SK-N-SH (cell line): ENCODE measurements at regions not wholly inside any gene's neighbourhood (a gene's known extent, or its start where the extent isn't known, plus 50 kb on each side); places are given as distances from the start of the nearest gene placed in this dataset.

Experiments
- CTCF ChIA-PET: fragments of 300-600, 350-600 bp; formaldehyde crosslinking; extraction: SDS; loops from one replicate; lab custom pipeline; 2021; lab: Yijun Ruan, JAX
- POLR2A ChIA-PET: fragments of 350-600 bp; sonication (Branson Sonifier 250); formaldehyde crosslinking; extraction: SDS; loops from one replicate; lab custom pipeline; 2020; ENCODE audit warnings: antibody characterized with exemption, inconsistent platforms; lab: Yijun Ruan, JAX
- DNase-seq: peaks from one replicate; pipeline ENCODE4 v3.0.0; 2012
- H2AFZ ChIP-seq: fragments of 200-600 bp; sonication (generic); 2 replicates; pipeline ENCODE4 v1.8.1; 2016; ENCODE audit warnings: antibody characterized with exemption, mild to moderate bottlenecking, low read depth
- H3F3A ChIP-seq: fragments of 200-600 bp; sonication (generic); replicated peaks from 2 replicates; pipeline ENCODE3; 2016; ENCODE audit warnings: antibody characterized with exemption, mild to moderate bottlenecking; ENCODE audit not compliant: insufficient read depth
- H3K27ac ChIP-seq, 2 experiments: fragments of 200-500 bp in 1 of 2; fragments of 200-600 bp in 1 of 2; sonication (Bioruptor generic) in 1 of 2; sonication (generic), shearing (Covaris generic) in 1 of 2; 2 replicates each; pipeline versions ENCODE4 v1.5.1 to v1.6.1; 2014 to 2016; ENCODE audit warnings: low read depth in 2 of 2, inconsistent platforms in 1 of 2, low read length in 1 of 2, mild to moderate bottlenecking in 1 of 2, mixed read lengths in 1 of 2
- H3K27me3 ChIP-seq: fragments of 200-600 bp; sonication (generic), shearing (Covaris generic); 2 replicates; pipeline ENCODE4 v1.6.1; 2016; ENCODE audit warnings: mixed run types; ENCODE audit not compliant: insufficient read depth
- H3K36me3 ChIP-seq, 2 experiments: fragments of 200-500 bp in 1 of 2; fragments of 200-600 bp in 1 of 2; sonication (Bioruptor generic) in 1 of 2; sonication (generic) in 1 of 2; replicated peaks in 1 of 2; 2 replicates each; pipeline versions ENCODE3 to v1.5.1; 2014 to 2016; ENCODE audit warnings: low read length in 1 of 2, mild to moderate bottlenecking in 1 of 2; ENCODE audit not compliant: insufficient read depth in 2 of 2, control insufficient read depth in 1 of 2
- H3K4me1 ChIP-seq, 2 experiments: fragments of 200-500 bp in 1 of 2; fragments of 200-600 bp in 1 of 2; sonication (Bioruptor generic) in 1 of 2; sonication (generic), shearing (Covaris generic) in 1 of 2; 2 replicates each; pipeline versions ENCODE4 v1.5.1 to v1.6.1; 2014 to 2016; ENCODE audit warnings: low read depth in 1 of 2, low read length in 1 of 2, mixed run types in 1 of 2; ENCODE audit not compliant: insufficient read depth in 2 of 2, control insufficient read depth in 1 of 2
- H3K4me2 ChIP-seq: fragments of 200-600 bp; sonication (generic), shearing (Covaris generic); 2 replicates; pipeline ENCODE4 v1.6.1; 2017; ENCODE audit warnings: mixed run types
- H3K4me3 ChIP-seq, 2 experiments: fragments of 200-500 bp in 1 of 2; fragments of 200-600 bp in 1 of 2; sonication (Bioruptor generic) in 1 of 2; sonication (generic), shearing (Covaris generic) in 1 of 2; 2 replicates each; pipeline versions ENCODE4 v1.5.1 to v1.8.1; 2014 to 2016; ENCODE audit warnings: low read depth in 2 of 2, inconsistent platforms in 1 of 2, low read length in 1 of 2, mild to moderate bottlenecking in 1 of 2, mixed read lengths in 1 of 2, moderate library complexity in 1 of 2
- H3K79me2 ChIP-seq: fragments of 200-600 bp; sonication (generic); 2 replicates; pipeline ENCODE4 v1.8.1; 2017; ENCODE audit warnings: mild to moderate bottlenecking; ENCODE audit not compliant: insufficient read depth
- H3K9ac ChIP-seq: fragments of 200-600 bp; sonication (generic); 2 replicates; pipeline ENCODE4 v1.6.1; 2017; ENCODE audit warnings: mixed run types
- H3K9me2 ChIP-seq: fragments of 200-600 bp; sonication (generic); 2 replicates; pipeline ENCODE4 v1.6.1; 2017; ENCODE audit warnings: mixed run types
- H3K9me3 ChIP-seq: fragments of 200-600 bp; sonication (generic); 2 replicates; pipeline ENCODE4 v1.6.1; 2017; ENCODE audit warnings: mixed run types, mild to moderate bottlenecking, moderate library complexity
- H4K20me1 ChIP-seq: fragments of 200-600 bp; sonication (generic); 2 replicates; pipeline ENCODE4 v1.6.1; 2017; ENCODE audit warnings: mild to moderate bottlenecking, mixed run types; ENCODE audit not compliant: insufficient read depth
- CHD2 ChIP-seq: fragments of 150-350 bp; IDR thresholded peaks from 2 replicates; pipeline ENCODE4 v1.6.1; 2018; ENCODE audit warnings: low read length; ENCODE audit not compliant: partially characterized antibody
- FOSL2 ChIP-seq: IDR thresholded peaks from 2 replicates; pipeline ENCODE4 v1.4.0; 2012; ENCODE audit warnings: low read depth, mild to moderate bottlenecking, moderate library complexity, borderline replicate concordance
- FOXJ3 ChIP-seq: sonication (generic); formaldehyde crosslinking; IDR thresholded peaks from 2 replicates; pipeline ENCODE4 v1.5.1; 2020; ENCODE audit warnings: mild to moderate bottlenecking, missing genetic modification reagents
- FOXM1 ChIP-seq: IDR thresholded peaks from 2 replicates; pipeline ENCODE4 v1.4.0; 2012; ENCODE audit warnings: low read depth, mild to moderate bottlenecking
- GATA2 ChIP-seq: sonication (generic); formaldehyde crosslinking; IDR thresholded peaks from 2 replicates; pipeline ENCODE4 v1.5.0; 2020; ENCODE audit warnings: mild to moderate bottlenecking, missing genetic modification reagents
- RCOR1 ChIP-seq: fragments of 150-350 bp; IDR thresholded peaks from 2 replicates; pipeline ENCODE4 v1.6.1; 2017; ENCODE audit warnings: antibody characterized with exemption, low read length
- REST ChIP-seq: IDR thresholded peaks from 2 replicates; pipeline ENCODE4 v1.6.1; 2012; ENCODE audit warnings: mild to moderate bottlenecking, low read depth, low read length, moderate library complexity
- RFX5 ChIP-seq: IDR thresholded peaks from 2 replicates; pipeline ENCODE4 v1.6.1; 2012; ENCODE audit warnings: mild to moderate bottlenecking, improper control_type of control experiment, low read length
- TCF12 ChIP-seq: IDR thresholded peaks from 2 replicates; pipeline ENCODE4 v1.4.0; 2012
- TEAD4 ChIP-seq: IDR thresholded peaks from 2 replicates; pipeline ENCODE4 v1.4.0; 2012; ENCODE audit warnings: mild to moderate bottlenecking, borderline replicate concordance; ENCODE audit not compliant: insufficient read depth
- YY1 ChIP-seq: IDR thresholded peaks from 2 replicates; pipeline ENCODE4 v1.4.0; 2012; ENCODE audit warnings: low read depth, mild to moderate bottlenecking
- ZBTB33 ChIP-seq: IDR thresholded peaks from 2 replicates; pipeline ENCODE4 v1.4.0; 2012; ENCODE audit warnings: low read depth, borderline replicate concordance
- WGBS: methylation state at CpG from one replicate; pipeline ENCODE4 v1.1.6; 2017; ENCODE audit warnings: low lambda C conversion rate; 5-methylcytosine and 5-hydroxymethylcytosine counted together

GRCh38 chr1:5345556-5345955, 646.7 kb downstream of the NPHP4 start (continued):
- TF ChIP-seq ZBTB33 (no peak), CHD2 (no peak)

- Histone ChIP-seq H3K9me3 (no peaks in the 10 kb centered on the region), H3K27me3 (no peaks in the 10 kb centered on the region), H3K4me3 (no peak overlapping the region), H4K20me1 (no peaks in the 10 kb centered on the region), H3K9me2 (no peaks in the 10 kb centered on the region), H3F3A (no peaks in the 10 kb centered on the region), H3K27ac (no peak overlapping the region), H2AFZ (no peak overlapping the region), H3K4me1 (peaks cover 0 to 2% of the 10 kb centered on the region in 2 experiments; a peak in 1 of 4 replicates), H3K79me2 (no peaks in the 10 kb centered on the region), H3K36me3 (no peaks in the 10 kb centered on the region), H3K4me2 (no peak overlapping the region), H3K9ac (no peak overlapping the region)
- ChIA-PET CTCF (no interaction called here), POLR2A (interaction anchor here (0.7 kb wide), 1 partner anchor 90 kb away, joined by 3 read pairs; no protein-coding TSS in a partner anchor)
- no peak for DNase-seq
- WGBS: 21% methylated on average over 5 of the region's 10 CpGs
- TF ChIP-seq GATA2 (no peak), REST (no peak), FOXJ3 (CRISPR knock-in tag) (no peak), TEAD4 (no peak), YY1 (no peak), CHD2 (no peak), RFX5 (no peak), FOSL2 (no peak), TCF12 (no peak), FOXM1 (no peak), RCOR1 (no peak)
Observed at GRCh38 chr1:5343256-5344020, 648.8 kb downstream of the NPHP4 start.
